GM19025 (cell line): ENCODE measurements at regions not wholly inside any gene's neighbourhood (a gene's known extent, or its start where the extent isn't known, plus 50 kb on each side); places are given as distances from the start of the nearest gene placed in this dataset.

Experiments used
- ATAC-seq: cut with Tn5 transposase; IDR thresholded peaks from one replicate; pipeline ENCODE4 v1.9.1; 2021; ENCODE audit warnings: mild to moderate bottlenecking, low read depth, moderate library complexity; ENCODE audit not compliant: unreplicated experiment

DNA sequence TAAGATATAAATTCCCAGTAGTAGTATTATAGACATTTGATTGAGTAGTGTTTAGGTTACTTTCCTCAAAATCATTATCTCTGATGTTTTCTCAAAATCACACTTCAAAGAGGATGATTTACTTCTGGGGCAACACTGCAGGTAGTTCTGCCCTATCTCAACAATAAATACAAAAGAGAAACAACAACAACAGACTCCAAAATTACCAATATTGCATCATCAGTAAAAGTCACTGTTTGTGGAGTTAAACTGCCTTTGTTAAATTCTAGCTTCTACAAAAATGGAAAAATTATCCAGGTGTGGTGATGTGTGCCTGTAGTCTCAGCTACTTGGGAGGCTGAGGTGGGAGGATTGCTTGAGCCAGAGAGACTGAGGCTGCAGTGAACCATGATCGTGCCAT lies 637.6 kb upstream of the ZNF608 start:
- ATAC-seq = no peak

DNA sequence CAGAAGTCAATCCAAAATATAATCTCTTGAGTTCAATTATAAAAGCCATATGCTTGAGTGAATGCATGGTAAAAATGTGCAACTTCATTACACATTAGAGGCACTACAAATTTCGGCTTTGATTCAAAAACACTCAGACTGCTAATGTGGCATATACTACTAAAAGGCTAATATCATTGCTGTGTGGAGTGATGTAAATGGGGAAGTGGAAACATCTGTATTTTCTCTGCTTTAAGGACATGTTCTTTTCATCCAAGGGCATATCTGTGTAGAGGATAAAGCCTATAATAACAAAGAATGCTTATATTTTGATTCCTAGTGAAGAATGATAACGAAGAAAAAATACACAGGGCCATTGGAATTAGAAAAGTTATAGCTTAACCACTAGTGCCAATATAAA lies 643.9 kb upstream of the ZNF608 start:
- no peak for ATAC-seq

- no peak for ATAC-seq
Observed at GRCh38 chr5:125393221-125393815, 646.9 kb upstream of the ZNF608 start.

DNA sequence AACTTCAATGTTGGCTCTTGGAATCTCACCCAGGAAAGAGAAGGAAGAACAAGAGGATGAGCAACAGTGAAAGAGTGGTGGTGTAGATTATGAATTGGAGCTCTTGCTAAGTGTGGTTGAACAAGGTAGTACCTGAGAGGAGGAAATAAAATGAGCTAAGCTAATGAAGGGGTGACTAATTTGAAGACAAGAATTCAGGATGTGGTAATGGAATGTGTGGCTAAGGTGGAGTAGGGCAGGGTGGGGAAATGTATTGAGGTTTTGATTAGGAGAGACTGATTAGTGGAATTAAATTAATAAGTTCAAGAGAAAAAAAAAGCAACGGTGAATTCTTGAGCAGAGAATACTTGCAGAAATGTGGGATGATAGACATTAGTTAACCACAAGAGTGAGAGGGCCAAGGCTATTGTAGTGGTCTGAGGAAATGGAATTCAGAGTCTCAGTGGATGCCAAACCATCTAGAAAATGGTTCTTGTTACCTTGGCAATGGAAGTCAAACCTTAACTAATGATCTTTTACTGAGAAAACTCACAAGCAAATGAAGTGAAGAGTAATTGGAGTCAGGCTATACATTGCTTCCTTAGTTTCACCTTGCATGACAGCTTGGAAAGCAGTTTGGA lies 648.3 kb upstream of the ZNF608 start:
- ATAC-seq = no peak

DNA sequence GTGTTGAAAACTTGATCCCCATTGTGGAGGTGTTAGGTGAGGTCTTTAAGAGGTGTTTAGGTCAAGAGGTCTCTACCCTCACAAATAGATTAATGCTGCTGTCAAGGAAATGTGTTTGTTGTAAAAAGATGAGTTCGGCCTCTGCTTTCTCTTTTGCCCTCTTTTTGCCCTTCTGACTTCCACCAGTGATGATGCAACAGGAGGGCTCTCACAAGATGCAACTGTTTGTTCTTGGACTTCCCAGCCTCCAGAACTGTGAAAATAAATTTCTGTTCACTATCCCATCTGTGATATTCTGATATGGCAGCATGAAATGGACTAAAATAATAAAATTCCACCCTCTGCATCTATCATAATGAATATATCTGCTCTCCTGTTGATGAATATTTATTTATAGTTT lies 650.0 kb upstream of the ZNF608 start:
- no peak for ATAC-seq

- ATAC-seq = no peak
Observed at GRCh38 chr5:125398466-125398865, 652.0 kb upstream of the ZNF608 start.

DNA sequence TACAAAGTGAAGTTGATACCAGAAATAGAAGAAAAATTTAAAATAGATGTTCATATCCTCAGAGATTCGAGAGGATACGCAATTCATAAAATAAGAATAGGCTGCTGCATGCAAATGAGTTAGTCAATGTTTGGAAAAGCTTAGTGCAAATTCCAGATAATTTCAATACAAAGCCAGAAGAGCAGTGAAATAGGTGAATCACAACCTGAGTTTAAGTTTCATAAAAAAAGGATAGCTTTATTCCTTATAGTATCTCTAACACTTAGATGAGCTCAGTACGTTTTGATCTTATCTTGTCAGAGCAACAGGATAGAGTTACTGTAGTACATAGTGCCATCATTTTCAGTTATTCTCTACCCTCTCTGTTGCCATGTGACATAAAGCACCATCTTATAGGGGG lies 653.4 kb upstream of the ZNF608 start:
- no peak for ATAC-seq

DNA sequence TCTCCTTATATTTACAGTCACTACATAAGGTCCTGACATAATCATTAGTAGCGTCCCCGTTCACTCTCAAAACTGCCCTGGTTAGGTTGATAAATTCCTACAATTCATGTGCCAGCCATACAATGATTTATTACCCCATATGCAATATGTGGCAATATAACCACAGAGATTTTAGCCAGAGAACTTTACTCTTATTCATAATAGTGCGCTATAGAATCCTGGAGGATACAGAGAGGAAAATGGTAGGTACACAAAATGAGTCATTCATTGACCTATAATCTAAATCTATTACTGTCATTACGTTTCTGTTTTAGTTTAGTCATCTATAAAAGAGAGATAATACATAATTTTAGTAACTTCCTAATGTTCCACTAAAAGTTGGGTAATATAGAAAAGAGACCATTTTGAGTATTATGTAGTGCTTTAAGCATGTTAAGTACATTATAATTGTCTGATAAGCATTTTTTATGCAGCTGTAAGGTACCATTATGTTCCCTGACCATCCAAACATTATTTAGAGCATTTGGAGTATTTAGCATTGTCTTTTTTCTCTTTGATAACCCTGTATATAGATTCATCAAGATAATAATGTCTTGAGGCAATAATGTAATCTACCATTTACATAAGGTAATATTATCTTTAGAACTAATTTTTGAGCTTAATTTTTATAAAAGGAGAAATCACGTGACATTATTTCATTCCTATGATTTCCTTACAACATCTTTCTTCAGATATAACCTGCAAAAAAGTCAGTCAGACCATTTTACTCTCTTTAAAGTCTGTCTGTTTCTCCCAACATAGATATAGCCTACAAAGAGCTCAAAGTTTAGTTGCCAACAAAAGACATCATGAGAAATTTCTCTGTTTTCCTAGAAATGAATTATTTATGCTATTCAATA lies 655.5 kb upstream of the ZNF608 start:
- ATAC-seq = no peak

GRCh38 chr5:125402787-125403186 lies 656.3 kb upstream of the ZNF608 start:
- no peak for ATAC-seq

DNA sequence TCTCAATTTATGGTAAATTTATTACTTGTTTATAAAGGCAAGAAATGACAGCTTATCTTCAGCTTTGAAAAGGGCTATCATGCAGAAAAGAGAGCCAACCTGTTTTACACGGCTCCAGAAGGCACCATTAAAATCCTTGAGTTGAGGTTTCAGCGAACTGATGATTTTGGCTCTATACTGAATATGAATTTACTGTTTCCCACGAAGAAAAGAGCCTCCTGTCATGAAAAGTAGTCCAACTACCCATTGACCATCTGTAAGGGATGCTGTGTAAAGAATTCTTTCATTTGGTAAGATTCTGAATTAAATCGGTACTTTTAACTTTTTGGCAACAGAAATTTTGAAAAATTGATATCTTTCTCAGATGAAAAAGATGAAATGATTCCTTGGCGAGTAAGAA lies 657.6 kb upstream of the ZNF608 start:
- ATAC-seq = no peak

- ATAC-seq = peak; percentile 28
Observed at GRCh38 chr5:125408448-125409233, 662.2 kb upstream of the ZNF608 start.

- ATAC-seq = no peak
Observed at GRCh38 chr5:125409234-125409860, 662.9 kb upstream of the ZNF608 start.

DNA sequence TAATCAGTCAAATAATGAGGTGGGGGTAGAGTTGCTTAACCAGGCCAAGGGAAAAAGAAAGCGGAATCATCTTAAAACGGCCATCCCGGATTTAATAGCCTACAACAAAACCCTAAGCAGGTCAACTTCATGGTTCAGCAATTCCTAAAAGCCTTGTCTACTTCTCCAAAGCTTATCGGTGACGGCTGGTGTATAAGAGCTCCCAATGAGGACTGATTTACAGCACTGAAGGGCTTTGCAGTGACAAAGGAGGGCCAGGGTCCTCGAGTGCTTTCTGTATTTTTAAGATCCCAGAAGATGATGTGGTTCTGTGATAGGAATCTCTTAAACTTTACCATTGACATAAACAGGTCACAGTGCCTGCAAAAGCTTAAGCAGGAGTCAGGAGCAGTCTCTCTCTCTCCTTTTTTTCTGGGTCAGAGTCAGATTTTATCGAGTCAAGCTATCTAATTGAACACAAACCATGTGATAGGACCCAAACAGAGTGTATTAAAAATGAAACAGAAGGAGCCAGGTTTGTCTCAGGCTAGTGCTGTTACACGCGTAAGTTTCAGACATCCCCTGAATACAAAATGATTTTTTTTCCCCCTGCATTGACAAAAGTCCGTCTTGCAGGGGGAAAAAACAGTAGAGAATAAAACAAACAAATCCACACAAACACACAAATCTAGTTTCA lies 663.6 kb upstream of the ZNF608 start:
- no peak for ATAC-seq

DNA sequence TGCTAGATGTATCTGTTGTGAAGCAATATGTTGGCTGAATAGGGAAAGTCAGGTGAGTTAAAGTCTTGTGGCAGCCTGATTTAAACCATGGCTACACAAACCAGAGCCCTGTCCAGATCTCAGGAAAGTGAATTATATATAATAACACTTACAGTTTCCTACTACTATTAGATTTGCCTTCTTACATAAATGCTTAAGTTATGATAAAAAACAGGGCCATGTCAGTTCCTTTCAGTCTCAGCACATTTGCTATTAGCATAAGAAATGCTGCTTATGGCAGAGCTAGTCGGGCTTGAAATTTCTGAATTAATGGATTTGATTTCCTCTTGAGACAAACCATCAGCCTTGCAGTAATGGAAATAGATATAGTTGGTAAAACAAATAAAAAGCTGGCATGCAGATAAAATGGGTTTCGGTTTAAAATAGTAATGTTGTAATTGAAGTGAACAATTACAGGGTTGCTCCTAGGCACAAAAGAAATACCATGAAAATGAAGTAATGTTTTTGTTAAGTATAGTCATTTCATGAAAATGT lies 664.2 kb upstream of the ZNF608 start:
- no peak for ATAC-seq

- peak; percentile 50 for ATAC-seq
Observed at GRCh38 chr5:125411071-125411743, 664.8 kb upstream of the ZNF608 start.

- ATAC-seq = peak; percentile 41
Observed at GRCh38 chr5:125411744-125412560, 665.5 kb upstream of the ZNF608 start.

GRCh38 chr5:125412561-125413495 lies 666.4 kb upstream of the ZNF608 start:
- peak; percentile 42 for ATAC-seq
